Dermis blood vessel endothelial cell (primary cell): ENCODE measurements at regions not wholly inside any gene's neighbourhood (a gene's known extent, or its start where the extent isn't known, plus 50 kb on each side); places are given as distances from the start of the nearest gene placed in this dataset.
"Not testable (repeated sequence)": the region's sequence is repeated elsewhere in the genome, so short reads cannot be mapped to it uniquely, and the experiment has no call there.

Source experiments
- DNase-seq: peaks from one replicate; pipeline ENCODE4 v3.0.0; 2010

- DNase-seq: no peak
Observed at GRCh38 chr3:147471741-147472140, 62.6 kb downstream of the ZIC1 start.

GRCh38 chr3:147472846-147473245, 63.7 kb downstream of the ZIC1 start:
- no peak for DNase-seq

GRCh38 chr3:147483145-147483544, 74.0 kb downstream of the ZIC1 start:
- no peak for DNase-seq

- no peak for DNase-seq
Observed at GRCh38 chr3:147483578-147483977, 74.4 kb downstream of the ZIC1 start.

GRCh38 chr3:147493065-147493464, 83.9 kb downstream of the ZIC1 start:
- DNase-seq: no peak

GRCh38 chr3:147493666-147494065, 84.5 kb downstream of the ZIC1 start:
- DNase-seq: peak; percentile 0

- DNase-seq: no peak
Observed at GRCh38 chr3:147497286-147497685, 88.1 kb downstream of the ZIC1 start.

GRCh38 chr3:147507638-147508286, 98.6 kb downstream of the ZIC1 start:
- DNase-seq: peak; percentile 57

- DNase-seq: no peak
Observed at GRCh38 chr3:147509448-147509847, 100.3 kb downstream of the ZIC1 start.

GRCh38 chr3:147513785-147514184, 104.6 kb downstream of the ZIC1 start:
- no peak for DNase-seq

GRCh38 chr3:147514366-147515160, 105.4 kb downstream of the ZIC1 start:
- peak; percentile 22 for DNase-seq

GRCh38 chr3:147518465-147518864, 109.3 kb downstream of the ZIC1 start:
- DNase-seq: no peak

GRCh38 chr3:147521646-147522045, 112.5 kb downstream of the ZIC1 start:
- peak; percentile 38 for DNase-seq

- not testable (repeated sequence) for DNase-seq
Observed at GRCh38 chr3:147522780-147523179, 113.6 kb downstream of the ZIC1 start.

GRCh38 chr3:147529551-147529950, 120.4 kb downstream of the ZIC1 start:
- DNase-seq: no peak

- no peak for DNase-seq
Observed at GRCh38 chr3:147538034-147538433, 128.9 kb downstream of the ZIC1 start.

GRCh38 chr3:147540921-147541320, 131.8 kb downstream of the ZIC1 start:
- no peak for DNase-seq

- DNase-seq: no peak
Observed at GRCh38 chr3:147544290-147544689, 135.1 kb downstream of the ZIC1 start.

- DNase-seq: no peak
Observed at GRCh38 chr3:147551491-147551890, 142.3 kb downstream of the ZIC1 start.

- DNase-seq: no peak
Observed at GRCh38 chr3:147554332-147554731, 145.2 kb downstream of the ZIC1 start.

GRCh38 chr3:147572970-147573340, 163.8 kb downstream of the ZIC1 start:
- no peak for DNase-seq

- DNase-seq: no peak
Observed at GRCh38 chr3:147574621-147575020, 165.5 kb downstream of the ZIC1 start.

GRCh38 chr3:147575391-147575790, 166.2 kb downstream of the ZIC1 start:
- no peak for DNase-seq

- DNase-seq: no peak
Observed at GRCh38 chr3:147582642-147583041, 173.5 kb downstream of the ZIC1 start.
